ENCODE measurements at regions not wholly inside any gene's neighbourhood (a gene's known extent, or its start where the extent isn't known, plus 50 kb on each side); places are given as distances from the start of the nearest gene placed in this dataset.

DNA sequence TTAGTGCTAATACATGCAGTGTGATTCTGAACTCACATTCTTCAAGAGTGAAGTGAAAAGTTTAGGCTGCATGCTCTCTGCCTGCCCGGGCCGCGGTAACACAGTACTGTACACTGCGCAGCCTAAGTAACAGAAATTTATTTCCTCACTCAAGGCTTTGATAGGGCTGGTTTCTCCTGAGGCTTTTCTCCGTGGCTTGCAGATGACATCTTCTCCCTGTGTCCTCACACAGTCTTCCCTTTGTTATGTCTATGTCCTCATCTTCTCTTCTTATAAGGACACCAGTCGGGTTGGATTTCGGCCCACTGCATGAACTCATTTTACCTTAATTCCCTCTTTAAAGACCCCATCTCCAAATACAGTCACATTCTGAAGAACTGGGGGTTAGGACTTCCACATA lies 51.1 kb upstream of the TMEM170B start:
- H2AFZ ChIP-seq (ENCODE audit: control insufficient read depth, low read depth, low read length): no peak overlapping the region

More for the DNA sequence above, 51.1 kb upstream of the TMEM170B start:
- FAIRE-seq: no peak
- no peak for DNase-seq (ENCODE audit: low read depth, low spot score)
- Histone ChIP-seq H3K79me2 (ENCODE audit: control insufficient read depth, insufficient read depth, low read length) (no peaks in the 10 kb centered on the region), H3K27me3 (replicated peaks in 1 of 2; ENCODE audit: control insufficient read depth in 2 of 2, insufficient read depth in 2 of 2, low read length in 1 of 2) (no peaks in the 10 kb centered on the region), H3K4me1 (ENCODE audit: control insufficient read depth, insufficient read depth, low read length) (peaks cover under 1% of the 10 kb centered on the region), H3K36me3 (ENCODE audit: control insufficient read depth in 2 of 2, insufficient read depth in 2 of 2, low read length in 1 of 2) (no peaks in the 10 kb centered on the region), H3K9ac (ENCODE audit: control insufficient read depth, insufficient read depth, low read length) (no peak overlapping the region), H3K9me3 (replicated peaks; ENCODE audit: control insufficient read depth, insufficient read depth, low read length) (no peaks in the 10 kb centered on the region), H4K20me1 (ENCODE audit: control insufficient read depth, insufficient read depth) (no peaks in the 10 kb centered on the region), H3K27ac (ENCODE audit: control insufficient read depth, insufficient read depth) (no peak overlapping the region), H3K4me3 (no peak overlapping the region), H3K4me2 (ENCODE audit: control insufficient read depth, insufficient read depth) (no peak overlapping the region)
- SMC1A ChIA-PET (ENCODE audit: uncharacterized antibody, unreplicated experiment): interaction anchor here (1.2 to 3.5 kb wide), 3 partner anchors 9 to 16 kb away, joined by 4 to 21 read pairs (median 16); no protein-coding TSS in a partner anchor
- TF ChIP-seq MYB (IDR thresholded peaks at IDR 0.05; ENCODE audit: borderline replicate concordance, low read depth, low read length): no peak
- TF ChIP-seq NR2F1 (conservative IDR thresholded peaks at IDR 0.05): no peak
- TF ChIP-seq FOXM1 (IDR thresholded peaks at IDR 0.05; ENCODE audit: low read depth, low read length): no peak
- no peak for TF ChIP-seq HSF1 (IDR thresholded peaks at IDR 0.05; ENCODE audit: low read depth, low read length)
- no peak for TF ChIP-seq CHD1 (IDR thresholded peaks at IDR 0.05; ENCODE audit: low read depth, low read length)
- TF ChIP-seq CREM (IDR thresholded peaks at IDR 0.05; ENCODE audit: low read depth): no peak
- TF ChIP-seq KLF5 (IDR thresholded peaks at IDR 0.05; ENCODE audit: partially characterized antibody): no peak
- TF ChIP-seq CEBPB (IDR thresholded peaks at IDR 0.05; ENCODE audit: borderline replicate concordance in 1 of 2, low read depth in 2 of 2, low read length in 2 of 2): no peak
- no peak for TF ChIP-seq ZNF622 (IDR thresholded peaks at IDR 0.05)
- TF ChIP-seq ZBTB33 (IDR thresholded peaks at IDR 0.05): no peak
- no peak for TF ChIP-seq RAD21 (IDR thresholded peaks at IDR 0.05; ENCODE audit: insufficient read depth, low read depth, low read length)
- no peak for TF ChIP-seq SRF (IDR thresholded peaks at IDR 0.05; ENCODE audit: low read depth in 2 of 2, low read length in 2 of 2)
- no peak for TF ChIP-seq JUND (IDR thresholded peaks at IDR 0.05; ENCODE audit: low read depth, low read length)
- TF ChIP-seq, protein P1, sequence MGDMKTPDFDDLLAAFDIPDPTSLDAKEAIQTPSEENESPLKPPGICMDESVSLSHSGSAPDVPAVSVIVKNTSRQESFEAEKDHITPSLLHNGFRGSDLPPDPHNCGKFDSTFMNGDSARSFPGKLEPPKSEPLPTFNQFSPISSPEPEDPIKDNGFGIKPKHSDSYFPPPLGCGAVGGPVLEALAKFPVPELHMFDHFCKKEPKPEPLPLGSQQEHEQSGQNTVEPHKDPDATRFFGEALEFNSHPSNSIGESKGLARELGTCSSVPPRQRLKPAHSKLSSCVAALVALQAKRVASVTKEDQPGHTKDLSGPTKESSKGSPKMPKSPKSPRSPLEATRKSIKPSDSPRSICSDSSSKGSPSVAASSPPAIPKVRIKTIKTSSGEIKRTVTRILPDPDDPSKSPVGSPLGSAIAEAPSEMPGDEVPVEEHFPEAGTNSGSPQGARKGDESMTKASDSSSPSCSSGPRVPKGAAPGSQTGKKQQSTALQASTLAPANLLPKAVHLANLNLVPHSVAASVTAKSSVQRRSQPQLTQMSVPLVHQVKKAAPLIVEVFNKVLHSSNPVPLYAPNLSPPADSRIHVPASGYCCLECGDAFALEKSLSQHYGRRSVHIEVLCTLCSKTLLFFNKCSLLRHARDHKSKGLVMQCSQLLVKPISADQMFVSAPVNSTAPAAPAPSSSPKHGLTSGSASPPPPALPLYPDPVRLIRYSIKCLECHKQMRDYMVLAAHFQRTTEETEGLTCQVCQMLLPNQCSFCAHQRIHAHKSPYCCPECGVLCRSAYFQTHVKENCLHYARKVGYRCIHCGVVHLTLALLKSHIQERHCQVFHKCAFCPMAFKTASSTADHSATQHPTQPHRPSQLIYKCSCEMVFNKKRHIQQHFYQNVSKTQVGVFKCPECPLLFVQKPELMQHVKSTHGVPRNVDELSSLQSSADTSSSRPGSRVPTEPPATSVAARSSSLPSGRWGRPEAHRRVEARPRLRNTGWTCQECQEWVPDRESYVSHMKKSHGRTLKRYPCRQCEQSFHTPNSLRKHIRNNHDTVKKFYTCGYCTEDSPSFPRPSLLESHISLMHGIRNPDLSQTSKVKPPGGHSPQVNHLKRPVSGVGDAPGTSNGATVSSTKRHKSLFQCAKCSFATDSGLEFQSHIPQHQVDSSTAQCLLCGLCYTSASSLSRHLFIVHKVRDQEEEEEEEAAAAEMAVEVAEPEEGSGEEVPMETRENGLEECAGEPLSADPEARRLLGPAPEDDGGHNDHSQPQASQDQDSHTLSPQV (IDR thresholded peaks at IDR 0.05): no peak
- RAD21 ChIA-PET (ENCODE audit: unreplicated experiment): no interaction called here
- in situ Hi-C loops (cut with MboI) (no loop called here), intact Hi-C loops (cut with micrococcal nuclease; ENCODE audit: unreplicated experiment) (no loop called here)
- ATAC-seq: no peak
- CTCF ChIA-PET: interaction anchor here (1.3 kb wide), 1 partner anchor 15 kb away, joined by 3 read pairs; no protein-coding TSS in a partner anchor
- 95% methylated on average over 7 of the region's 7 CpGs for WGBS (ENCODE audit: insufficient coverage, insufficient replicate concordance, low lambda C conversion rate, missing lambda C conversion rate)
- BruUV-seq (replicated peaks): no TSS peak
- POLR2A ChIA-PET: no interaction called here

Measured in GM12878 (cell line).